ENCODE measurements at regions not wholly inside any gene's neighbourhood (a gene's known extent, or its start where the extent isn't known, plus 50 kb on each side); places are given as distances from the start of the nearest gene placed in this dataset.

DNA sequence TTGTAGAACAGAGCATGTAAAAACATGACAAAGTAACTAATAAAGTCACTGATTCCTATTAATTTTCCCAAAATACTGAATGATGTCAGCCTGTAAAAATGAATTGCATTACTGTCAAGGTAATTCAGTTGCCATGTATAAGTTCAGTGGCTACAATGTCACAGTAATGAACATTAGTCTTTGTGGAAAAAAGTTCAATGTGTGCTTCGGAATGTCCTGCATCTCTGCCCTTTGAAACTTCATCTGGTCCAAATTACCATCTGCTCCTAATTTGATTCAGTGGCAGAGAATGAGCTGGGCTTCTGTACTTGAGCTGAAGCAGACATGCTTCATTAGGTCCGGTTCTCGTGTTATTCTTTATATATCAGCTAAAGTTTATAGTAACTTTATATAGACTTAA, 567.4 kb downstream of the COL12A1 start:
- TF ChIP-seq, protein P1, sequence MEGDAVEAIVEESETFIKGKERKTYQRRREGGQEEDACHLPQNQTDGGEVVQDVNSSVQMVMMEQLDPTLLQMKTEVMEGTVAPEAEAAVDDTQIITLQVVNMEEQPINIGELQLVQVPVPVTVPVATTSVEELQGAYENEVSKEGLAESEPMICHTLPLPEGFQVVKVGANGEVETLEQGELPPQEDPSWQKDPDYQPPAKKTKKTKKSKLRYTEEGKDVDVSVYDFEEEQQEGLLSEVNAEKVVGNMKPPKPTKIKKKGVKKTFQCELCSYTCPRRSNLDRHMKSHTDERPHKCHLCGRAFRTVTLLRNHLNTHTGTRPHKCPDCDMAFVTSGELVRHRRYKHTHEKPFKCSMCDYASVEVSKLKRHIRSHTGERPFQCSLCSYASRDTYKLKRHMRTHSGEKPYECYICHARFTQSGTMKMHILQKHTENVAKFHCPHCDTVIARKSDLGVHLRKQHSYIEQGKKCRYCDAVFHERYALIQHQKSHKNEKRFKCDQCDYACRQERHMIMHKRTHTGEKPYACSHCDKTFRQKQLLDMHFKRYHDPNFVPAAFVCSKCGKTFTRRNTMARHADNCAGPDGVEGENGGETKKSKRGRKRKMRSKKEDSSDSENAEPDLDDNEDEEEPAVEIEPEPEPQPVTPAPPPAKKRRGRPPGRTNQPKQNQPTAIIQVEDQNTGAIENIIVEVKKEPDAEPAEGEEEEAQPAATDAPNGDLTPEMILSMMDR (conservative IDR thresholded peaks at IDR 0.05) = no peak
- TF ChIP-seq ZFX (IDR thresholded peaks at IDR 0.05) = no peak
- no peak overlapping the region for H3K27ac ChIP-seq

DNA sequence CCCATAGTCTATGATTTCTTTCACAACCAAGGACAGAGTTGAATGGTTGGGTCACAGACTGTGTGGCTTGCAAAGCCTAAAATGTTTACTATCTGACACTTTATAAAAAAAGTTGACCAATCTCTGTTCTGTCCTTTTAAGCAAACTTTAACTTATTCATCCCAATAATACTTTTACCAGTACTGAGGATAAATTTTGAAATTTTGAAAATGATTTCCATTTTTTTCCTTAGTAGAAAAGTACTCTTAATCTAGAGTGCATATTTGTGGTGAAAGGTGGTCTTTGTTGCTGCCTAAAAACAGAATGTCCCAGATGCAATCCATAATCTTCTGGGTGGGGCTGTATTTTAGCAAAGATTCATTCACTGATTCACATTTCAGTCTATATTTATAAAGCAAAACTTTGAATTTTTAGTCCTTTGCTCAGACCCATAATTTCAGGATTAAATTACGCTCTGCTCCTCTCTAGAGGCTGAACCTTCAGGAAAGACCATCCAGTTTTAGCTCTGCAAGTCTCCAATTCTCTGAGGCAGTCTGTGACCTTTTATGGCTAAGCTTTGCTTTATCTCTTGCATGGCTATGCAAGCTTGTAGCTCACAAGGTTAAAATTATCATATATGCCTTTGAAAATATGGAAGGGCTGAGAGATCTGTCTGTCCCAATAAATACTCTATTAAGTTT, 573.5 kb downstream of the COL12A1 start:
- no peak overlapping the region for H3K27ac ChIP-seq
- TF ChIP-seq, protein P1 (conservative IDR thresholded peaks at IDR 0.05) = no peak
- no peak for TF ChIP-seq ZFX (IDR thresholded peaks at IDR 0.05)

DNA sequence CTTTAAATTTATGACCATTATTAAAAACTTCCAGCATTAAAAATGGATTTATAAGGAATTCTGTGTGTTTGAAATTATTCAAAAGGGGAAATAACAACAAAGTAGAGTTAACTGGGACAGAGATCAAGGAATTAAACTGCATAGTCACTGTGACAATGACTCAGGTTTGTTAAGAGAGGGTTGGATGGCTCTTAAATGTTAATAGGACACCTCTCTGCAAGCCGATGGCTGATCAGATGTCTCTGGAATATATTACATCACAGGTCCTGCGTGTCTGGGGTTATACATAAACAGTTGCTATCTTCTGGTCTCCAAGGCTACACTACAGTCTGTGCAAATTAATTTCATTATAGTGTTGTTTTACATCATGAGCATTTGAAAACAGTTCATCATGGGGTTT, 574.3 kb downstream of the COL12A1 start:
- H3K27ac ChIP-seq = no peak overlapping the region
- TF ChIP-seq ZFX (IDR thresholded peaks at IDR 0.05) = no peak
- TF ChIP-seq, protein P1 (conservative IDR thresholded peaks at IDR 0.05) = no peak

DNA sequence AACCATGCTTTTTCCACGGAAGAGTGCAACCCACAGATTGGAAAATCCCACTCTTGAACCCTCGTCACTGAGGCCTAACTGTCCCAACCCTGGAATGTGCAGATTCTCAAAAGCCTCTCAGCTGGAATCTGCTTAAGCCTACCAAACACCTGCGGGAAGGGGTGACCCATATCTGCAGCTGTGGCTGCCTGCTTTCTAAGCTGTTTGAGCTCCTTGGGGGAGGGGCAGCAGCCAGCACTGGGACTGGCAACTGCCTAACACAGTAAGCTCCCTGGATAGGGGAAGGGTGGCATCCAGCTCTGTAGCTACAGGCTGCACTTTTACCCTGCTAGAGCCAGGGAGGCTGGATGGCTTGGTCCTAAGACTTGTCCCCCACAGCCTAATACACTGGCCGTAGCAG, 579.6 kb downstream of the COL12A1 start:
- TF ChIP-seq ZFX (IDR thresholded peaks at IDR 0.05) = no peak
- TF ChIP-seq, protein P1 (conservative IDR thresholded peaks at IDR 0.05) = no peak
- no peak overlapping the region for H3K27ac ChIP-seq

DNA sequence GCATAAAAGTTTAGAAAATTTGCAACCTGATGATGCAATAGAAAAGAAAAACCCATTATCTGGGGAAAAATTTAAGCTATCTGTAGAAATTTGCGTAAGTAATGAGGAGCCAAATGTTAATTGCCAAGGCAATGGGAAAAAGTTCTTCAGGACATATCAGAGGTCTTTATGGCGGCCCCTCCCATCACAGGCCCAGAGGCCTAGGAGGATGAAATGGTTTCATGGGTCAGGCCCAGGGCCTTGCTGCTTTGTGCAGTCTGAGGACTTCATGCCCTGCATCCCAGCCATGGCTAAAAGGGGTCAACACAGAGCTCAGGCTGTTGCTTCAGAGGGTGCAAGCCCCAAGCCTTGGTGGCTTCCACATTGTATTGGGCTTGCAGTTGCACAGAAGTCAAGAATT, 582.8 kb downstream of the COL12A1 start:
- no peak overlapping the region for H3K27ac ChIP-seq
- TF ChIP-seq ZFX (IDR thresholded peaks at IDR 0.05) = no peak
- TF ChIP-seq, protein P1 (conservative IDR thresholded peaks at IDR 0.05) = no peak

DNA sequence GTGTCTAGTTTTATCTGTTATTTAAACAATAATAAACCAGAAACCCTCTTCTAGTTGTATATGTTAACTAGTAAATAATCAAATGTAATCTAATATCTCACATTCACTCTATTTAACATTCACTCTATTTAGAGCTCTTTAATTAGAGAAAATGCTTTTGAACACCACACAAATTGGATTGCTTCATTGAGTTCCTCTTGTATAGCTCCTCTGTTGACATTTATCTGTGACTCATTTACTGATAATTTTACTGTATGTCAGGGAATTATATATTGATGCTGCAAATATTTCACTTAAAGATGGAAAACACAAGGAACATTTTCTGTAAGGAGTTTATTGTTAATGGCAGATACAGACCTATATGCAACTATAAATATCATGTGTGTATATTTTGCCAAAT, 594.6 kb downstream of the COL12A1 start:
- no peak overlapping the region for H3K27ac ChIP-seq
- TF ChIP-seq, protein P1 (conservative IDR thresholded peaks at IDR 0.05) = no peak
- no peak for TF ChIP-seq ZFX (IDR thresholded peaks at IDR 0.05)

DNA sequence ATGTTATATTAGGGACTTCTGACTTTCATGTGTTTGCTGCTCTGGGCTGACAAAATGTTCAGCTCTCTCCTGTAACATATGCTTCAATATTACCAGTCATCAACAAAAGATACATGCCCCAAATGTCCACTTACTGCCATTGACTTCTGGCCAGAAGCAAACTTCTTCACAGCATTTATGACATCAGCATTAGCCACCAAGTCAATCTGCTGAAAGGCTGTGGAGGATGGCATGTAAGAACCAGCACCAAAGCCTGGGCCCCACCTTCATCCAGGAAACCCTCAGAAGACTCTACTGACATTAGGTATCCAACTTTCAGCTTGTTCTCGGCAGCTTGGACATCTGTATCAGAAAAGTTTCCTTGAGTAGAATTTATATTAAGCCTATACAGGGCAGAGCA, 595.5 kb downstream of the COL12A1 start:
- TF ChIP-seq, protein P1 (conservative IDR thresholded peaks at IDR 0.05) = no peak
- no peak for TF ChIP-seq ZFX (IDR thresholded peaks at IDR 0.05)
- H3K27ac ChIP-seq = no peak overlapping the region
